H9 (cell line): ENCODE measurements at regions not wholly inside any gene's neighbourhood (a gene's known extent, or its start where the extent isn't known, plus 50 kb on each side); places are given as distances from the start of the nearest gene placed in this dataset.

Experiments
- DNase-seq: peaks from one replicate; pipeline ENCODE4 v3.0.0-alpha.2; 2017
- H2AFZ ChIP-seq: one replicate; pipeline ENCODE4 v1.6.1; 2013; ENCODE audit warnings: mild to moderate bottlenecking, low read length, control low read depth, moderate library complexity
- H2AK5ac ChIP-seq: 2 replicates; pipeline ENCODE4 v1.6.1; 2013; ENCODE audit warnings: low read length, control low read depth, mixed read lengths; ENCODE audit not compliant: insufficient read length
- H2BK120ac ChIP-seq: one replicate; pipeline ENCODE4 v1.6.1; 2013; ENCODE audit warnings: low read depth, mild to moderate bottlenecking, low read length, control low read depth, inconsistent platforms; ENCODE audit not compliant: poor library complexity, severe bottlenecking
- H2BK12ac ChIP-seq: 2 replicates; pipeline ENCODE4 v1.6.1; 2013; ENCODE audit warnings: low read length, control low read depth, mixed read lengths, low read depth; ENCODE audit not compliant: insufficient read length
- H2BK15ac ChIP-seq: 2 replicates; pipeline ENCODE4 v1.6.1; 2013; ENCODE audit warnings: low read depth, low read length, control low read depth
- H2BK20ac ChIP-seq: one replicate; pipeline ENCODE4 v1.6.1; 2013; ENCODE audit warnings: low read depth, mild to moderate bottlenecking, low read length, control low read depth, inconsistent platforms; ENCODE audit not compliant: poor library complexity, severe bottlenecking
- H2BK5ac ChIP-seq: 2 replicates; pipeline ENCODE4 v1.6.1; 2013; ENCODE audit warnings: low read length, control low read depth, mixed read lengths; ENCODE audit not compliant: insufficient read length
- H3K14ac ChIP-seq: 2 replicates; pipeline ENCODE4 v1.6.1; 2013; ENCODE audit warnings: low read length, control low read depth; ENCODE audit not compliant: insufficient read depth
- H3K18ac ChIP-seq: 2 replicates; pipeline ENCODE4 v1.6.1; 2013; ENCODE audit warnings: low read depth, mild to moderate bottlenecking, mixed read lengths, low read length, control low read depth; ENCODE audit not compliant: insufficient read length
- H3K23ac ChIP-seq: 2 replicates; pipeline ENCODE4 v1.6.1; 2013; ENCODE audit warnings: low read length, control low read depth, mixed read lengths, low read depth; ENCODE audit not compliant: insufficient read length
- H3K23me2 ChIP-seq: 2 replicates; pipeline ENCODE4 v1.6.1; 2013; ENCODE audit warnings: low read depth, mild to moderate bottlenecking, mixed read lengths, low read length, control low read depth; ENCODE audit not compliant: insufficient read length, poor library complexity, severe bottlenecking
- H3K27ac ChIP-seq: 2 replicates; pipeline ENCODE4 v1.5.1; 2013; ENCODE audit warnings: low read length, control low read depth, mixed read lengths, low read depth; ENCODE audit not compliant: insufficient read length
- H3K27me3 ChIP-seq: 2 replicates; pipeline ENCODE4 v1.6.1; 2013; ENCODE audit warnings: low read length, control low read depth, inconsistent platforms; ENCODE audit not compliant: insufficient read depth
- H3K4ac ChIP-seq: 2 replicates; pipeline ENCODE4 v1.6.1; 2013; ENCODE audit warnings: low read depth, mild to moderate bottlenecking, control low read depth, inconsistent platforms, low read length, moderate library complexity
- H3K4me1 ChIP-seq: 2 replicates; pipeline ENCODE4 v1.6.1; 2013; ENCODE audit warnings: low read length, control low read depth, inconsistent platforms; ENCODE audit not compliant: insufficient read depth
- H3K4me2 ChIP-seq: 2 replicates; pipeline ENCODE4 v1.6.1; 2013; ENCODE audit warnings: low read length, control low read depth, mixed read lengths; ENCODE audit not compliant: insufficient read length, insufficient read depth
- H3K56ac ChIP-seq: 2 replicates; pipeline ENCODE4 v1.6.1; 2013; ENCODE audit warnings: low read depth, mild to moderate bottlenecking, mixed read lengths, low read length, control low read depth; ENCODE audit not compliant: insufficient read length
- H3K79me1 ChIP-seq: 2 replicates; pipeline ENCODE4 v1.6.1; 2013; ENCODE audit warnings: low read depth, mild to moderate bottlenecking, moderate library complexity, low read length, control low read depth, inconsistent platforms; ENCODE audit not compliant: insufficient read depth, poor library complexity, severe bottlenecking
- H3K79me2 ChIP-seq: 2 replicates; pipeline ENCODE4 v1.6.1; 2013; ENCODE audit warnings: low read length, control low read depth, inconsistent platforms; ENCODE audit not compliant: insufficient read depth
- H3K9ac ChIP-seq: 2 replicates; pipeline ENCODE4 v1.6.1; 2013; ENCODE audit warnings: low read length, control low read depth, mixed read lengths; ENCODE audit not compliant: insufficient read length; ENCODE audit errors: extremely low read depth
- H3K9me3 ChIP-seq: one replicate; pipeline ENCODE4 v1.6.1; 2013; ENCODE audit warnings: low read depth, low read length, inconsistent platforms; ENCODE audit not compliant: control insufficient read depth
- H3T11ph ChIP-seq: one replicate; pipeline ENCODE4 v1.6.1; 2013; ENCODE audit warnings: mild to moderate bottlenecking, low read length, control low read depth, inconsistent platforms
- H4K20me1 ChIP-seq: one replicate; pipeline ENCODE4 v1.6.1; 2013; ENCODE audit not compliant: control insufficient read depth, insufficient read length, insufficient read depth
- H4K5ac ChIP-seq: 2 replicates; pipeline ENCODE4 v1.6.1; 2013; ENCODE audit warnings: low read depth, mild to moderate bottlenecking, mixed read lengths, low read length, control low read depth; ENCODE audit not compliant: insufficient read length
- H4K8ac ChIP-seq: replicated peaks from 2 replicates; pipeline ENCODE4 v1.6.1; 2013; ENCODE audit warnings: low read length, control low read depth, mixed read lengths, low read depth; ENCODE audit not compliant: insufficient read length
- H4K91ac ChIP-seq: 2 replicates; pipeline ENCODE4 v1.6.1; 2013; ENCODE audit warnings: low read depth, mild to moderate bottlenecking, moderate library complexity, mixed read lengths, low read length, control low read depth; ENCODE audit not compliant: insufficient read length
- H3K27ac Mint-ChIP-seq, 3 experiments: 2 replicates in 2 of 3; 3 replicates in 1 of 3; pipeline ENCODE4 v1.8.0; 2020 to 2021; ENCODE audit warnings: mixed read lengths in 3 of 3, mild to moderate bottlenecking in 1 of 3, moderate library complexity in 1 of 3
- H3K27me3 Mint-ChIP-seq: 2 replicates; pipeline ENCODE4 v1.8.0; 2021; ENCODE audit warnings: low read depth, mild to moderate bottlenecking, moderate library complexity, mixed read lengths
- H3K36me3 Mint-ChIP-seq, 3 experiments: 2 replicates in 2 of 3; 3 replicates in 1 of 3; pipeline ENCODE4 v1.8.0; 2020 to 2021; ENCODE audit warnings: low read depth in 3 of 3, mixed read lengths in 3 of 3; ENCODE audit not compliant: insufficient read depth in 1 of 3
- H3K4me1 Mint-ChIP-seq, 2 experiments: 2 replicates each; pipeline ENCODE4 v1.8.0; 2020; ENCODE audit warnings: mixed read lengths in 2 of 2
- H3K4me3 Mint-ChIP-seq, 2 experiments: 2 replicates in 1 of 2; 3 replicates in 1 of 2; pipeline ENCODE4 v1.8.0; 2020 to 2021; ENCODE audit warnings: mild to moderate bottlenecking in 2 of 2, mixed read lengths in 2 of 2, moderate library complexity in 1 of 2
- H3K9me3 Mint-ChIP-seq, 2 experiments: 2 replicates in 1 of 2; 3 replicates in 1 of 2; pipeline ENCODE4 v1.8.0; 2020; ENCODE audit warnings: mild to moderate bottlenecking in 2 of 2, mixed read lengths in 2 of 2, moderate library complexity in 1 of 2
- WGBS: extraction: QIAGEN DNeasy Blood & Tissue Kit; methylation state at CpG from one replicate; pipeline ENCODE4 v1.1.7; 2013; ENCODE audit warnings: missing lambda C conversion rate, low lambda C conversion rate, mixed read lengths; ENCODE audit not compliant: insufficient read length; ENCODE audit errors: extremely low coverage; 5-methylcytosine and 5-hydroxymethylcytosine counted together
- TF ChIP-seq, protein P1 (sequence below): fragments of 200-600 bp; sonication (generic); conservative IDR thresholded peaks from 3 replicates; pipeline ENCODE4 v1.8.0; 2021; ENCODE audit warnings: antibody characterized with exemption, mild to moderate bottlenecking

- no peak overlapping the region for H3K23ac ChIP-seq
- DNase-seq = no peak
- Mint-ChIP-seq H3K27ac (no peak overlapping the region), H3K9me3 (no peaks in the 10 kb centered on the region), H3K4me3 (no peak overlapping the region), H3K27me3 (no peaks in the 10 kb centered on the region), H3K36me3 (no peaks in the 10 kb centered on the region), H3K4me1 (no peaks in the 10 kb centered on the region)
- no CpG with 5 or more reads among the region's 25 CpGs for WGBS
- no peaks in the 10 kb centered on the region for H3K79me2 ChIP-seq
- H4K20me1 ChIP-seq = no peaks in the 10 kb centered on the region
- no peak overlapping the region for H3K14ac ChIP-seq
- H2AFZ ChIP-seq = no peak overlapping the region
- no peak overlapping the region for H2BK120ac ChIP-seq
- H4K8ac ChIP-seq = no peak overlapping the region
- no peak overlapping the region for H3K56ac ChIP-seq
- no peak overlapping the region for H2BK5ac ChIP-seq
- H3K4me2 ChIP-seq = no peak overlapping the region
- no peaks in the 10 kb centered on the region for H3K9me3 ChIP-seq
- H2BK15ac ChIP-seq = no peak overlapping the region
- no peak overlapping the region for H2AK5ac ChIP-seq
- no peak overlapping the region for H2BK12ac ChIP-seq
- no peak overlapping the region for H4K5ac ChIP-seq
- H3T11ph ChIP-seq = no peak overlapping the region
- no peak overlapping the region for H3K27ac ChIP-seq
- no peak overlapping the region for H3K9ac ChIP-seq
- H3K23me2 ChIP-seq = no peaks in the 10 kb centered on the region
- TF ChIP-seq, protein P1, sequence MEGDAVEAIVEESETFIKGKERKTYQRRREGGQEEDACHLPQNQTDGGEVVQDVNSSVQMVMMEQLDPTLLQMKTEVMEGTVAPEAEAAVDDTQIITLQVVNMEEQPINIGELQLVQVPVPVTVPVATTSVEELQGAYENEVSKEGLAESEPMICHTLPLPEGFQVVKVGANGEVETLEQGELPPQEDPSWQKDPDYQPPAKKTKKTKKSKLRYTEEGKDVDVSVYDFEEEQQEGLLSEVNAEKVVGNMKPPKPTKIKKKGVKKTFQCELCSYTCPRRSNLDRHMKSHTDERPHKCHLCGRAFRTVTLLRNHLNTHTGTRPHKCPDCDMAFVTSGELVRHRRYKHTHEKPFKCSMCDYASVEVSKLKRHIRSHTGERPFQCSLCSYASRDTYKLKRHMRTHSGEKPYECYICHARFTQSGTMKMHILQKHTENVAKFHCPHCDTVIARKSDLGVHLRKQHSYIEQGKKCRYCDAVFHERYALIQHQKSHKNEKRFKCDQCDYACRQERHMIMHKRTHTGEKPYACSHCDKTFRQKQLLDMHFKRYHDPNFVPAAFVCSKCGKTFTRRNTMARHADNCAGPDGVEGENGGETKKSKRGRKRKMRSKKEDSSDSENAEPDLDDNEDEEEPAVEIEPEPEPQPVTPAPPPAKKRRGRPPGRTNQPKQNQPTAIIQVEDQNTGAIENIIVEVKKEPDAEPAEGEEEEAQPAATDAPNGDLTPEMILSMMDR = no peak
- H2BK20ac ChIP-seq = no peak overlapping the region
- no peak overlapping the region for H3K18ac ChIP-seq
- no peaks in the 10 kb centered on the region for H3K79me1 ChIP-seq
- no peaks in the 10 kb centered on the region for H3K27me3 ChIP-seq
- H3K4ac ChIP-seq = no peak overlapping the region
- no peak overlapping the region for H4K91ac ChIP-seq
- no peaks in the 10 kb centered on the region for H3K4me1 ChIP-seq
Measured at GRCh38 chr6:51410453-51410852, 591.8 kb downstream of the TFAP2B start.
